ENCODE measurements at regions not wholly inside any gene's neighbourhood (a gene's known extent, or its start where the extent isn't known, plus 50 kb on each side); places are given as distances from the start of the nearest gene placed in this dataset.
A peak's percentile ranks its signal among the peaks of the same experiment; 100 is the strongest.
"Not testable (repeated sequence)": the region's sequence is repeated elsewhere in the genome, so short reads cannot be mapped to it uniquely, and the experiment has no call there.

DNA sequence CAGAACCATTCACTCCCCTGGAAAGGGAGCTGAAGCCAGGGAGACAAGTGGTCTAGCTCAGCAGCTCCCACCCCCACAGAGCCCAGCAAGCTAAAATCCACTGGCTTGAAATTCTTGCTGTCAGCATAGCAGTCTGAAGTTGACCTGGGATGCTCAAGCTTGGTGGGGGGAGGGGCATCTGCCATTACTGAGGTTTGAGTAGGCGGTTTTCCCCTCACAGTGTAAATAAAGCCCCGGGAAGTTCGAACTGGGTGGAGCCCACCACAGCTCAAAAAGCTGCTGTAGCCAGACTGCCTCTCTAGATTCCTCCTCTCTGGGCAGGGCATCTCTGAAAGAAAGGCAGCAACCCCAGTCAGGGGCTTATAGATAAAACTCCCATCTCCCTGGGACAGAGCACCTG lies 171.3 kb upstream of the E2F8 start:
- H3K4me3 Mint-ChIP-seq; H3K27ac Mint-ChIP-seq; H3K4me1 Mint-ChIP-seq (ENCODE audit: low read depth); H3K9me3 Mint-ChIP-seq; H3K36me3 Mint-ChIP-seq (ENCODE audit: low read depth): not testable (repeated sequence)
- peaks cover 29% of the 10 kb centered on the region for H3K27me3 Mint-ChIP-seq (ENCODE audit: low read depth)

GRCh38 chr11:19410032-19410431 lies 169.3 kb upstream of the E2F8 start:
- H3K4me3 Mint-ChIP-seq: no peak overlapping the region
- no peaks in the 10 kb centered on the region for H3K4me1 Mint-ChIP-seq (ENCODE audit: low read depth)
- H3K36me3 Mint-ChIP-seq (ENCODE audit: low read depth): no peaks in the 10 kb centered on the region
- no peak overlapping the region for H3K27ac Mint-ChIP-seq
- peaks cover 38% of the 10 kb centered on the region for H3K27me3 Mint-ChIP-seq (ENCODE audit: low read depth)
- H3K9me3 Mint-ChIP-seq: no peaks in the 10 kb centered on the region

- peaks cover 32% of the 10 kb centered on the region for H3K27me3 Mint-ChIP-seq (ENCODE audit: low read depth)
- H3K4me3 Mint-ChIP-seq: no peak overlapping the region
- H3K36me3 Mint-ChIP-seq (ENCODE audit: low read depth): no peaks in the 10 kb centered on the region
- H3K9me3 Mint-ChIP-seq: no peaks in the 10 kb centered on the region
- H3K27ac Mint-ChIP-seq: no peak overlapping the region
- H3K4me1 Mint-ChIP-seq (ENCODE audit: low read depth): no peaks in the 10 kb centered on the region
Measured at GRCh38 chr11:19409307-19409706, 168.6 kb upstream of the E2F8 start.

- no peaks in the 10 kb centered on the region for H3K4me1 Mint-ChIP-seq (ENCODE audit: low read depth)
- no peaks in the 10 kb centered on the region for H3K9me3 Mint-ChIP-seq
- no peak overlapping the region for H3K4me3 Mint-ChIP-seq
- no peak overlapping the region for H3K27ac Mint-ChIP-seq
- peaks cover 32% of the 10 kb centered on the region for H3K27me3 Mint-ChIP-seq (ENCODE audit: low read depth)
- no peaks in the 10 kb centered on the region for H3K36me3 Mint-ChIP-seq (ENCODE audit: low read depth)
Measured at GRCh38 chr11:19407677-19408270, 167.0 kb upstream of the E2F8 start.

DNA sequence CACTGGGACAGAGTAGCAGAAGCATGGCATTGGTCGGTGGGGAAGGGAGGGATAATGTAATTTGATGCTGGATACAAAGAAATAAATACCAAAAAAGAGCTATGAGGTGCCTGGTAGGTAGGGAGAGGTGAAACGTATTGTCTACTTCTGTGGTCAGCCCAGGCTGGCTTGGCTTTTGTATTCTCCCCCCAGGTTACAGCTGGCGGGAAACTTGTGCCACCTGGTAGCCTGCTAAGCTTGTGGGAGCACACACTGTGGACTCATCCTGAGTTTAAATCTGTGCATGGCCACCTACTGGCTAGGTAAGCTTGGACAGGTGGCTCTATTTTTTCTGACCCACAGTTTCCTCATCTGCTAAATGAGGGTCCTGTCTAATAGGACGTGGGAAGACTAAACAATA lies 165.2 kb upstream of the E2F8 start:
- H3K27ac Mint-ChIP-seq: no peak overlapping the region
- no peaks in the 10 kb centered on the region for H3K9me3 Mint-ChIP-seq
- H3K4me1 Mint-ChIP-seq (ENCODE audit: low read depth): no peaks in the 10 kb centered on the region
- no peak overlapping the region for H3K4me3 Mint-ChIP-seq
- peaks cover 36% of the 10 kb centered on the region for H3K27me3 Mint-ChIP-seq (ENCODE audit: low read depth)
- H3K36me3 Mint-ChIP-seq (ENCODE audit: low read depth): no peaks in the 10 kb centered on the region

DNA sequence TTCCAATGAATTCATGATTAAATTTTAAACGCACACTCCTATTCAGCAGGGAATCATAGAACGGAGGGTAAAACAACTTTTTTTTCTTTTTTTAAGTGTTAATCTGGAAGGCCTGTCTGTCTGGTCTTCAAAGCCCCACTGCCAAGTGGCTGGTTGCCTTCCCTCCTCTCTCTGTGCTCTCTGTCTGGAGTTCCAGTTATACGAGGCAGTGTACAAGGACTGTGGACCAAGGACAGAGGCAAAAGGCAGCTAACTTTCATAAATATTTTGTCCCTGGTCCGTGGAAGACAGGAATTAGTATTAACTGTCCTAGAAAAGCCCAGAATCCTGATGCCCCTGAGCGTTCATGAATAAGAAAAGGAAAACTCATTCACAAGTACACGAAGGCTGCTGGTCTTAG lies 164.0 kb upstream of the E2F8 start:
- Mint-ChIP-seq H3K9me3 (no peaks in the 10 kb centered on the region), H3K27me3 (ENCODE audit: low read depth) (peaks cover 28% of the 10 kb centered on the region), H3K36me3 (ENCODE audit: low read depth) (no peaks in the 10 kb centered on the region), H3K4me1 (ENCODE audit: low read depth) (no peaks in the 10 kb centered on the region), H3K27ac (no peak overlapping the region), H3K4me3 (no peak overlapping the region)

DNA sequence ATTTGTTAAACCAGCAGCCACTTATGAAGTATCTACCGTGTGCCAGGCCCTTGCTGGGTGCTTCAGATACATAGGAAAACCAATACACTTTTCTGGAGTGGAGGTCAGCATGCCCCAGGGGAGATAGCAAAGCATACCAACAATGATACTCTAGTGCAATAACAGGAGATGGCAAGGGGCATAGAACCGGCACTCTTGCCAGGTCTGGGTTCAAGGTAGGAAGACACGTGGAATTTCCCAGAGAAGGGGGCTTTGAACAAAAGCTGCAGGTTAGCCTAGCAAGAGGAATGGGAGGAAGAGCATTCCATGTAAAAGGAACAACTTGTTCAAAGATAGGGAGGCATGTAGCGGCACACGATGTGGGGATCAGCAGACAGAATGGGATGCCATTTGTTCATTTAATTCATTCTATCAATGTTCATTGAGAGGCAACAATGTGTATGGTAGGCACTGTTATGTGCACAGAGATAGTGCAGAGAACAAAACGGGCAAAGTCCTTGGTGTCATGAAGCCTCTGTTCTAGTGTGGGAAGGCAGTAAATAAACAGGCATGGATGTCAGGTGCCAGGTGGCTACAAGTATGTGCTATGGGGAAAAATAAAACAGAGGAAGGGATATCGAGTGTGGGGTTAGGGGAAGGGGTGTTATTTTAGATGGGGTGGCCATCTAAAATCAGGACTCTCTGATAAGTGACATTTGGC lies 162.6 kb upstream of the E2F8 start:
- H3K27ac Mint-ChIP-seq: no peak overlapping the region
- no peaks in the 10 kb centered on the region for H3K36me3 Mint-ChIP-seq (ENCODE audit: low read depth)
- H3K4me1 Mint-ChIP-seq (ENCODE audit: low read depth): no peaks in the 10 kb centered on the region
- H3K27me3 Mint-ChIP-seq (ENCODE audit: low read depth): peaks cover 28% of the 10 kb centered on the region
- H3K4me3 Mint-ChIP-seq: no peak overlapping the region
- no peaks in the 10 kb centered on the region for H3K9me3 Mint-ChIP-seq

DNA sequence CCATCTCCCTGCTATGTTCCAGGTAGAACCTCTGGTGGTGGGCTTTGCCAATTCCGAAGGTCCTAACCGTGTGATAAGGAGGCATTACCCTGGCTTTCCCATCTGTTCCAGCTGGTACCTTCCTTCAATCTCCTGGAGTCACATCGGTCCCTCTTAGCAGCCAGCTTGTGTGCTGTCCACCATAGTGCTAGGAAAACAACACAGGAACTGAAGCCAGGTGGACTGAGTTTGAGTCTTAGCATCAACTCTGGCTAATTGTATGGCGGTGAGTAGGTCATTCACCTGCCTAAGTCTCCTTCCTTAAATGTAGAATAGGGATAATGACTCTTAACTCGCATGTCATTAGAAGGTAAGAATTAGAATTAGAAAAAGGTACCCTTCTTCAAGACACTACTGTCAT lies 159.6 kb upstream of the E2F8 start:
- Mint-ChIP-seq H3K9me3 (no peaks in the 10 kb centered on the region), H3K27ac (no peak overlapping the region), H3K27me3 (ENCODE audit: low read depth) (peaks cover 18% of the 10 kb centered on the region), H3K4me1 (ENCODE audit: low read depth) (no peaks in the 10 kb centered on the region), H3K36me3 (ENCODE audit: low read depth) (no peaks in the 10 kb centered on the region), H3K4me3 (no peak overlapping the region)

DNA sequence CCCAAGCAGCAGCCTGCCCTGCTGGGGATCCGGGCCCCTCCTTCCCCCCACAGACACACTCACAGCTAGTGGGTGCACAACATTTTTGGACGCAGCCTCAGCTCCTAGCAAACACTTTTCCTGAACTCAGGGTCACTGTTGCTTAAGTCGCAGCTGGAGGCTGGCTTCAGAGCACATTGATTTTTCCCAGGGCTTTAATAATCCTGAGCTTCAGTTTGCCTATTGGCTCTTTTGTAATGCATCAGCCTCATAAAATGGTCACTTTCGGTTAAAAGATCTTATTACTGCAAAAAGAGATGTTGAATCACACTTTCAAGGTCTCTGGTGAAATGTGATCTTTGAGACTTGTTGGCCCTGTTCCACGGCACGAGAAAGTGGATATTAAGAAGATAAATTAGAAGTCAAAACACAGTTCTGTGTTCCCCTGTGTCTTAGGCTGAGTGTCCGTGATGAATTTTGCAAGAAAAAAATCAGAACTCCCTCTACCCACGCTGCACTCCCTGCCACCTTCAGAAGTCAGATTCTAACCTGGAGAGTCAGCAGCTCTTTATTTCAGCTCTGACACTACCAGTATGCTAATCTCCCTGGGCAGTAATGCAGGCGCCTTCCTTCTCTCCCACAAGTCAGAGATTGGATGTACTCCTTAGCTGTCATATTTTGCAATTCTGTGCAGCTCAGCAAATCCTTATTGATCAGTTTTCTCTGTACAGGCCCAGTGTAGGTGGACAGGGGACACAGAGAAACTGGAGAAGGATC lies 158.2 kb upstream of the E2F8 start:
- peaks cover 8% of the 10 kb centered on the region for H3K4me1 Mint-ChIP-seq (ENCODE audit: low read depth)
- no peak overlapping the region for H3K27ac Mint-ChIP-seq
- H3K9me3 Mint-ChIP-seq: no peaks in the 10 kb centered on the region
- H3K36me3 Mint-ChIP-seq (ENCODE audit: low read depth): no peaks in the 10 kb centered on the region
- no peak overlapping the region for H3K4me3 Mint-ChIP-seq
- peaks cover 18% of the 10 kb centered on the region for H3K27me3 Mint-ChIP-seq (ENCODE audit: low read depth)

DNA sequence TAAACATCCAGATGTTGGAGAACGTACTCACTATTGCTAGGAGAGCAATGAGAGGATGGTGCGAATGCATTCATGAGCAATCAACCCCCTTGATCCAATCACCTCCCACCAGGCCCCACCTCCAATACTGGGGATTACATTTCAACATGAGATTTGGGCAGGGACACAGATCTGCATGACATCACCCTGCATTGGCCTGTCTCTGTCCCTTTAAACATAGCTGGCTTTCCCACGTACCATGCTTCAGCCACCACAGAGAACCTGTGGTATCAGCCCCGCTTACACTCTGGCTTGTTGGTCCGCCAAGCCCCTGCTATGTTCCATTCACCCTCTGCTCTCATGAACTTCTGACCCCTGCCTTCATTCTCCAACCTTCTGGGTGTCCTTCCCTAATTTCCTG lies 157.5 kb upstream of the E2F8 start:
- Mint-ChIP-seq H3K36me3 (ENCODE audit: low read depth) (no peaks in the 10 kb centered on the region), H3K27me3 (ENCODE audit: low read depth) (peaks cover 11% of the 10 kb centered on the region), H3K9me3 (no peaks in the 10 kb centered on the region), H3K4me3 (no peak overlapping the region), H3K27ac (no peak overlapping the region), H3K4me1 (ENCODE audit: low read depth) (peaks cover 8% of the 10 kb centered on the region)

- Mint-ChIP-seq H3K4me3 (no peak overlapping the region), H3K27ac (no peak overlapping the region), H3K36me3 (ENCODE audit: low read depth) (no peaks in the 10 kb centered on the region), H3K9me3 (peaks cover 4% of the 10 kb centered on the region), H3K4me1 (ENCODE audit: low read depth) (peaks cover 8% of the 10 kb centered on the region), H3K27me3 (ENCODE audit: low read depth) (peaks cover 7% of the 10 kb centered on the region)
Measured at GRCh38 chr11:19395050-19395449, 154.3 kb upstream of the E2F8 start.

DNA sequence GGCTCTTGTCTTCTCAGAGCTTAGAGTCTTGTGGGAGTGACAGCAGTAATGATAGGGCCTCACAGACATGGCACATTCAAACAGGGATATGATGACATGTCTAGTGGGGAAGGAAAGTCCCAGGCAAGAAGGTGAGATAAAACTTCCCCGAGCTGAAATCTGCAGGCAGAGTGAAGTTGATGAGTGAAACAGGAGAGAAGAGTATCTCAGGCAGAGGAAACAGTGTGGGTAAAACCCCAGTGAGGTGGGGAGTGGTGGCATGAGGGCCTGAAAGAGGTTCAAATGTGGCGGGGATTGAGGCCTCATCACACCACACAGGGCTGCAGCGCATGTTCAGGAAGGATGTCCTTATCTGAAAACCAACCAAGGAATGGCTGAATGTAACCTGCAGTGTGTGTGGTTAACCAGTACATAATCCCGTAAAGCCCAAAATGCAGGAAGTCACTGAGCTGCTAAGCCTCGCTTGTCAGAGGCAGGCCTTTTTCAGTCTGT lies 153.8 kb upstream of the E2F8 start:
- Mint-ChIP-seq H3K9me3 (peaks cover 4% of the 10 kb centered on the region), H3K4me1 (ENCODE audit: low read depth) (peaks cover 8% of the 10 kb centered on the region), H3K27ac (peak overlapping the region; percentile 18), H3K36me3 (ENCODE audit: low read depth) (no peaks in the 10 kb centered on the region), H3K4me3 (peak overlapping the region; percentile 0), H3K27me3 (ENCODE audit: low read depth) (peaks cover 7% of the 10 kb centered on the region)

DNA sequence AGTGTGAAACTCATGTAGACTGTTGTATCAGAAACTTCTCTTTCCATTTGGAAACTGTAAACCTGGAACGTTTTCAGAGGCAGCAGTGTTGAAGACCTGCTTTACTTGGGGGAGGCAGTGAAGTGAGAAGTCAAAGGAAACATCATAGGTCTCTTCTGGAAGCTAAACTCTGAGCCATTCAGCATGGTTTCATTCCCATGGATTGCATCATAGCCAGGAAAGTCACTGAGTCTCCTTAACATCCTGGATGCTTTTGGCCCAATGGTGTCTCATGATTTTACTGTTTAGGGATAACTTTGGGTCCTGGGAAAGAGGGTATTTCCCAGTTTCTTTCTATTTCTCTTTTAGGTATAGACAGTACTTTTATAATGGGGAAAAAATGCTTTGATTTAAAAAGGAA lies 153.2 kb upstream of the E2F8 start:
- Mint-ChIP-seq H3K36me3 (ENCODE audit: low read depth) (no peaks in the 10 kb centered on the region), H3K9me3 (peaks cover 4% of the 10 kb centered on the region), H3K4me1 (ENCODE audit: low read depth) (peaks cover 8% of the 10 kb centered on the region), H3K27ac (no peak overlapping the region), H3K4me3 (no peak overlapping the region), H3K27me3 (ENCODE audit: low read depth) (peaks cover 7% of the 10 kb centered on the region)

DNA sequence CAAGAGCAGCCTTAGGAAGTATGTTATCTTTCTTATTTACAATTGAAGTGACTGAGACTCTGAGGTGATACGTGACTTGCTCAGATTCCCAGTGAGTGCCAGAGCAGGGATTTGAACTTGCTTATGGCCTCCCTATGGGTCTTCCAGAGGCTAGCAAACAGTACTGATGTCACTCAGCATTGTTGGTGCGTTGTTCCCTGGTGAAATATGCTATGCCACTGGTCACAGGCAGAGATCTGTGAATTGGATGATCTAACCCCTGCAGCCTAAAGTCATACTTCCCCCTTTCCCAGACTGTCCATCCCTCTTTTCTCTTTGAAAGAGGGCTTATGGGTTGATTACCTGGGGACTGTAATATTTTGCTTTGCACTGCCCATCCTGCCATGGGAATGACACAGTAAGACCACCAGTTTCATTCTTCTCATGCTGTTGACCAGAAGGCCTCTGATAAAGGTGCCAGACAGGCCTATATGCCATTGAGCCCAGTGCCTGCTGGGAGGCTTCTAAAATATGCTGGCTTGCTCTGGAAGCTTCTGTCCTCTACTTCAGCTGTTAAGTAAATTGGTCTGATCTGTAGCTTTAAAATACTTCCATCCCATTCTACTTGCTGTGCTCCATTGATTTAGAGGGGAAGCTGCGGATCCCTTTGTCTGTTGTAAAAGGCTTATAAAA lies 152.2 kb upstream of the E2F8 start:
- H3K4me1 Mint-ChIP-seq (ENCODE audit: low read depth): peaks cover 8% of the 10 kb centered on the region
- H3K27ac Mint-ChIP-seq: no peak overlapping the region
- H3K4me3 Mint-ChIP-seq: no peak overlapping the region
- H3K9me3 Mint-ChIP-seq: peaks cover 4% of the 10 kb centered on the region
- H3K27me3 Mint-ChIP-seq (ENCODE audit: low read depth): peaks cover 7% of the 10 kb centered on the region
- no peaks in the 10 kb centered on the region for H3K36me3 Mint-ChIP-seq (ENCODE audit: low read depth)

All from T-helper 1 cell treated with Interleukin-12 subunit alpha and Interleukin-12 subunit beta and Interleukin-4 antibody, amounts not matched to agents 30 μg/mL and 1 μg/mL, for 36 hours (primary cell).